Astrocyte of the cerebellum (primary cell): ENCODE measurements at regions not wholly inside any gene's neighbourhood (a gene's known extent, or its start where the extent isn't known, plus 50 kb on each side); places are given as distances from the start of the nearest gene placed in this dataset.

Source experiments
- DNase-seq: peaks from one replicate; pipeline ENCODE4 v3.0.0-alpha.2; 2011; ENCODE audit warnings: low read depth
- H3K4me3 ChIP-seq: 2 replicates; pipeline ENCODE4 v1.5.1; 2011; ENCODE audit warnings: mild to moderate bottlenecking, low read depth, low read length, moderate library complexity
- in situ Hi-C: cut with HindIII; loops from 2 replicates; pipeline ENCODE4 v1.10.0; 2017; ENCODE audit warnings: low sequenced_read_pairs
- TF ChIP-seq, protein P1 (sequence below): IDR thresholded peaks from 2 replicates; pipeline ENCODE4 v1.5.1; 2012; ENCODE audit warnings: low read length, low read depth, moderate library complexity, mild to moderate bottlenecking; ENCODE audit errors: missing control alignments

DNA sequence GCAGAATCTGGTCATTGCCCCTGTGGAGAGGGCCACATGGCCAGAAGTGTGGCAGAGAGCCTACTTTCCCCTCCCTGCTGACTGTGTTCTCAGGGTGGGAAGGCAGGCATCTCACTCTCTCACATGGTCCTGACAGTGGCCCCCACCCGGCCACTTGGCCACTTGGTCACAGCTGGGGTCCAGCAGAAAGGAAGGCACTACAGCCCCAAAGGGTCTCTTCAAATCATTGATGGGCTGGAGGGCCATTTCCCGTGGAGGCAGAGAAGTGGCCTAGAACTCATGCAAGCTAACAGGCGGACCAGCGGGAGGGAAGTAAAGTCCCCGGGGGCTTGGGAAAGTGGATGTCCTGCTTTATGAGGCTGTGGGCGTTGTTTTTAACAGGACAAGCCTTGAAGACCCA lies 125.3 kb downstream of the EMX2 start:
- no peak overlapping the region for H3K4me3 ChIP-seq
- in situ Hi-C loops, result no loop called here
- TF ChIP-seq, protein P1, sequence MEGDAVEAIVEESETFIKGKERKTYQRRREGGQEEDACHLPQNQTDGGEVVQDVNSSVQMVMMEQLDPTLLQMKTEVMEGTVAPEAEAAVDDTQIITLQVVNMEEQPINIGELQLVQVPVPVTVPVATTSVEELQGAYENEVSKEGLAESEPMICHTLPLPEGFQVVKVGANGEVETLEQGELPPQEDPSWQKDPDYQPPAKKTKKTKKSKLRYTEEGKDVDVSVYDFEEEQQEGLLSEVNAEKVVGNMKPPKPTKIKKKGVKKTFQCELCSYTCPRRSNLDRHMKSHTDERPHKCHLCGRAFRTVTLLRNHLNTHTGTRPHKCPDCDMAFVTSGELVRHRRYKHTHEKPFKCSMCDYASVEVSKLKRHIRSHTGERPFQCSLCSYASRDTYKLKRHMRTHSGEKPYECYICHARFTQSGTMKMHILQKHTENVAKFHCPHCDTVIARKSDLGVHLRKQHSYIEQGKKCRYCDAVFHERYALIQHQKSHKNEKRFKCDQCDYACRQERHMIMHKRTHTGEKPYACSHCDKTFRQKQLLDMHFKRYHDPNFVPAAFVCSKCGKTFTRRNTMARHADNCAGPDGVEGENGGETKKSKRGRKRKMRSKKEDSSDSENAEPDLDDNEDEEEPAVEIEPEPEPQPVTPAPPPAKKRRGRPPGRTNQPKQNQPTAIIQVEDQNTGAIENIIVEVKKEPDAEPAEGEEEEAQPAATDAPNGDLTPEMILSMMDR, result no peak
- DNase-seq, result no peak

DNA sequence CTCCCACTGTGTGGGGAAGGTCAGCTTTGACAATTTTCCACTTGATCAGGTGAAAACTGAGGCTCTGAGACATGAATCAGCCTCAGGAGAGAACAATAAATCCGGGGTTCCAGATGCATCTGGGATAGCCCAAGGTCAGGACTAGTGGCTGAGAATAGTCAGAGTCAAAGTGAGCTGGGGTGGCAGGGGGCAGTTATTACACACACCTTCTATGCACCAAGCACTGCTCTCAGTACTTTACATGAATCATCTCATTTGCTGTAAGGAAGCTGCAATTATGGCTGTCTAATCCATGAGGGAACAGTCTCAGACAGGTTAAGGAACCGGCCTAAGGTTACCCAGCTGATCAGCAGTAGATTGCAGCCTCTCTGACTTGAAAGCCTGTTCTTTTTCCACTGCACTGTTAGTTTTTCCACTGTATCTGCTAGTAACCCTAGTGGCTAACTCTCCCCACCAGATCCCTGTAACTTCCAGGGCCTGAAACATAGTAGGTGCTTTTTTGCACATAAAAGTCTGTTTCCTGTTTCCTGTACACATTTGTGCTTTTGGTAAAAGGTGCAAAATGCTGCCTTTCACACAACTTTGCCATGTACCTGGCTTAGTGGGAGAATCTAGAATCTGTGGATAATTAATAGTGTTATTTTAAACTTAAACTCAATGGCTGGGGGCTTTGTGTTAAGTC lies 125.9 kb downstream of the EMX2 start:
- H3K4me3 ChIP-seq, result no peak overlapping the region
- no peak for DNase-seq
- TF ChIP-seq, protein P1, result no peak
- in situ Hi-C loops, result no loop called here

DNA sequence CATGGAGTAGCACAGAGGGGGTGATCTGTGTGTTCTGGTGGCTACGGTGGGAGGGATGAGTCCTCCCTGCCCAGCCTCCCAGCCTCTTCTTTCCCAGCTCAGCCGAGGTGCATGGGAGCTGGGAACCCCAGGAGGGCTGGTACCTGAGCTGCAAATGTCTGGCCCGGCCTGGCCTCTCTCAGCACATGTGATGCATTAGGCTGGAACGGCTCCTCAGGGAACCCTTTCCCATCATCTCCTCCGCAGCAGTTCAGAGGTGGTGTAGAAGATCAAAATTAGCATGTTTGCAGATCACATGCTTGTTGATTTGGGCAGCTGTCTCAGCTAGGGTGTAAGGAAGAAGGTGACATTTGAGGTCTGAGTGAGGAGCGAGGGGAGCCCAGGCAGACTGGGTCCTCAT lies 126.6 kb downstream of the EMX2 start:
- TF ChIP-seq, protein P1, result no peak
- no peak for DNase-seq
- no peak overlapping the region for H3K4me3 ChIP-seq
- in situ Hi-C loops, result no loop called here

DNA sequence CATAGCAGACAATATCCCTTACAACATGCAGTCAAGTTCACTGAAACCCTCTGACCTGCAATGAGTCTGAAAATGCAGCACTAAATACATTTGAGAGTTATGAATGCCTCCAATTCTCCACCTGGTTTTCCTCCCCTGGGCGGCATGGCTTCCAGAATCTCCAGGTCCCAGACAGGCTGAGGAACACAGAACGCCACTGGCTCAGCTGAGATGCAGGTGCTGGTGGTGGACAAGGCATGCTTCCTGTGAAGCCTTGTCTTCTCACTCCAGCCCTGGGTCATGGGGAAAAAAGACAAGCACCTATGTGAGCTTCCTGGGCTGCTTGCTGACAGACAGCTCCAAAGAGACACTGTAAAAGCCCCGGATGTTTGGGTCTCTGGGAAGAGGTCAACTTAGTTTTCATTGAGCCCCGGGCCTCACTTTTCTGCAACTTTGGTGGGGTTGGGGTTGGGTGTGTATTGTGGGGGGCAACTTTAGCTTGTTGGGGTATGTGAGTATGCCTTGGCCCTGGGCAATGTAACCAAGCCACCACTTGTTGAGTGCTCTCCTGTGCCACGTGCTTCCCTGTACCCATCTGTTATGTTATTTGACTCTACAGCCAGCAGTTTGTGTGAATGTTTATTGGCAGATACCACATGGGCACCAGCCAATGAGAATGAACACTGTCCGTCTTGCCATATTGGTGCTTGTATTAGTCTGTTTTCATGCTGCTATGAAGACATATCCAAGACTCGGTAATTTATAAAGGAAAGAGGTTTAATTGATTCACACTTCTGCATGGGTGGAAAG lies 127.8 kb downstream of the EMX2 start:
- no peak overlapping the region for H3K4me3 ChIP-seq
- DNase-seq, result no peak
- in situ Hi-C loops, result no loop called here
- TF ChIP-seq, protein P1, result no peak

DNA sequence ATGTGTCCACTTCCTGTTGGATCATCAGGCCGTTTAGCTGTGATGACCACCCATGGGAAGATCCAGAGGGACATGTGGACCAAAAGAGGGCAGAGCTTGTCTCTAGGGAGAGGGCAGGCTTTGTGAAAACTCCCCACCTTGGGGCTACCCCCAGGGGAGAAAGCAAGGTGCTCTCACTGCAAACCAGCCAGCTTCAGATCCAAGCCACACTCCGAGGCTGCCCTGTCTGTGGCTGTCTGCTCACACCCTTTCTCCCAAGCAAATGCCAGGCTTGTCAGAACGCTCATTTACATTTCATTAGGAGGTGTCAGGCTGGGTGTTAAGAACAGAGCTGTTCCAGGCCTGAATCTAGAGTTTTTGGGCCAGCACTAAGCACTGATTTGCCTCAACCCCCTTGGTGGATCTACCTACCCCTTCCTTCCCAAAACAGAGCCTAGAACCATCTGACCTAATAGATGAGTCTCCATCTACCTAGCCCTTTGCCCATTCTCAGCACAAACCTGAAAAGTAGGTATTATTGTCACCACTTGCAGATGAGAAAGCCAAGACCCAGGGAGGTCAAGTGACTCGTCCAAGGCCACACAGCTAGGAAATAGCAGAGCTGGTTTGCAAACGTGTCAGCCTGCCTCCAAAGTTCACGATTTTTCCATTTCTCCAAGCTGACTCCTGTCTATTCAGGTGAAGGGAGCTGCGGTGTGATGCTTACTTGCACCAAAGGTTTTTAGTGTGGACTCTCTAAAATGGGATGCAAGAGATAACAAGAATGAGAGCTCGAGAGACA lies 130.9 kb downstream of the EMX2 start:
- no peak overlapping the region for H3K4me3 ChIP-seq
- TF ChIP-seq, protein P1, result no peak
- in situ Hi-C loops, result no loop called here
- DNase-seq, result no peak

DNA sequence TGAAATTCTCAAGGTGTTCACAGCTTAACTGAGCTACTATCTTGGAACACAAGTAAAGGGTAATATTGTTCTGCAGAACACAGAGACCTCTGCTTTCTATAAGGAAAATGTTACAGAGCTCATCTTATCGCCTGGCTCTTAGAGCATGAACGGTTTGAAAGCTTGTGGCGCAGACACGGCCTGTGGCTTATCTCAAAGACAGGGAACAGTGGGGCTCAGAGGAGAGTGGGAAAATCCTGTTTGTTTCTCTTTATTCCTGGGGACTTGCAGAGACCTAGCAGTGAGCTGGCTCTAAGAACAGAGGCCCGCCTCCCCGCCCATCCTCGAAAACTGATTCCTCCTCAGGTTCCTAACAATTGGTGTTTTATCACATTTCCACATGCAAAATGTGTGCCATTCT lies 131.7 kb downstream of the EMX2 start:
- in situ Hi-C loops, result no loop called here
- TF ChIP-seq, protein P1, result no peak
- DNase-seq, result no peak

More for the DNA sequence above, 131.7 kb downstream of the EMX2 start:
- no peak overlapping the region for H3K4me3 ChIP-seq
